Fibroblast of skin of abdomen (primary cell): ENCODE measurements at regions not wholly inside any gene's neighbourhood (a gene's known extent, or its start where the extent isn't known, plus 50 kb on each side); places are given as distances from the start of the nearest gene placed in this dataset.

Experiments used
- DNase-seq: peaks from one replicate; pipeline ENCODE4 v3.0.0-alpha.2; 2013

DNA sequence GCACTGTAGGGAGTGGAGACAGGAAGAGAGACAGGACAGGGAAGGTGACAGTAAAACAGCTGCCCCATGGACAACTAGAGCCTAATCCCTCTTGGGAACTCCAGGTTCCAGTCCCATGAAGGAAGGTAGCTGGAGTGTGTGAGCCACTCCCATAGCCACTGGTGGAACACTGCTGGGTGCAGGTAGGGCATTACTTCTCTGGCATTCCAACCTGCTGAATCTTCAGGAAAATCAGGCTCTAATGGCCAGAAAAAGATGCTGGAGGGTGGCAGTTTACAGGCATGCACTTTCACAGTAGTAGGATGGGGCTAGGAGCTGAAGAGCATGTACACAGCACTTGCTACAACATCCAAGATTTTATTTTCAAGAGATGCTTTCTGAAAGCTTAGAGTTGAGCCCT is 259.4 kb downstream of the AUH start:
- no peak for DNase-seq

GRCh38 chr9:91103931-91104330 is 257.8 kb downstream of the AUH start:
- DNase-seq = no peak

GRCh38 chr9:91106415-91107081 is 255.2 kb downstream of the AUH start:
- DNase-seq = no peak

DNA sequence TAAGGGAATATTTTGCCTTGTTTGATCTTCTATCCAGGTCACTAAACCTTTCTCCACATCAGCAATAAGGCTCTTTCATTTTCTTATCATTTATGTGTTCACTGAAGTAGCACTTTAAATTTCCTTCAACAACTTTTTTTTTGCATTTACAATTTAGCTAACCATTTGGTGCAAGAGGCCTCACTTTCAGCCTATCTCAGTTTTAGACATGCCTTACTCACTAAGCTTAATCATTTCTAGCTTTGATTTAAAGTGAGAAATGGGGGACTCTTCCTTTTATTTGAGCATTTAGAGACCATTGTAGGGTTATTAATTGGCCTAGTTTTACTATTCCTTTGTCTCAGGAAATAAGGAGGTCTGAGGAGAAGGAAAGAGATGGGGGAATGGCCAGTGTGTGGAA is 250.5 kb downstream of the AUH start:
- DNase-seq = no peak

- no peak for DNase-seq
These were observed 249.8 kb downstream of the AUH start for GRCh38 chr9:91111876-91112275.

- no peak for DNase-seq
These were observed 248.7 kb downstream of the AUH start for GRCh38 chr9:91113016-91113415.

DNA sequence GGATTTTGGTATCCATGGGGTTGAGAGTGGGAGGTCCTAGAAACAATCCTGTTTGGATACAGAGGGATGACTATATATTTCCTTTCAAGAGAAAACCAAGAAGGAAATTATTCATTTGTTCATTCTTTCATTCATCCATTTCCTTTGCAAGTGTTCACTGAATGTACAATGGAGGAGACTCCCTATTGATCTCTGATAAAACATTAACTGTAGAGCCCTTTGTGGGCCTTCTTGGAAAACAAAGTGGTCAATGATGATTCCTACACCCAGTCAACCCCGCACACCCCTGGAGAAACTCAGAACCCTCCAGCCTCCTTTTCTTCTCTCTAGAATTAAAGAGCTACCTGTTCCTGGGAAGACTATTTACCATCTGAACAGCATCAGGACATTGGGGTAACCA is 247.3 kb downstream of the AUH start:
- DNase-seq = no peak

- no peak for DNase-seq
These were observed 245.5 kb downstream of the AUH start for GRCh38 chr9:91116211-91116610.

- no peak for DNase-seq
These were observed 245.0 kb downstream of the AUH start for GRCh38 chr9:91116711-91117110.

DNA sequence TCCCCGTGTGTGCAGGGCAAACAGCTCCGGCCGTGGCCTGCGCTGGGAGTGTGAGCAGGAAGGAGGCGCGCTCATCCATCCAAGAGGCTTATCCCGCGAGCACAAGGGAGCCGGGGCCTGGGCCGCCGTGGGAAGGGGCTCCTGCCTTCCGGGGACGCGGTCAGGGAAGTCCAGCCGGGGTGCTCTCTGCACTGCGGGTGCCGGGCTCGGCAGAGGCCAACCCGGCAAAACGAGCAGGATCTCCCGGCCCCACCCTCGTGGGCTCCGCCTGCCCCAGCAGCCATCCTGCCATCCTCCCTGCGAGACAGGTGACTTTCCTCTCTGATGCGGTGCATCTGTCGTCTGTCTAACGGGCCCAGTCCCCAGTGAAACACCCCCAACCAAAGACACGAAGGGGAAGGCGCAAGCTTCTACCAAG is 244.2 kb downstream of the AUH start:
- DNase-seq = no peak

DNA sequence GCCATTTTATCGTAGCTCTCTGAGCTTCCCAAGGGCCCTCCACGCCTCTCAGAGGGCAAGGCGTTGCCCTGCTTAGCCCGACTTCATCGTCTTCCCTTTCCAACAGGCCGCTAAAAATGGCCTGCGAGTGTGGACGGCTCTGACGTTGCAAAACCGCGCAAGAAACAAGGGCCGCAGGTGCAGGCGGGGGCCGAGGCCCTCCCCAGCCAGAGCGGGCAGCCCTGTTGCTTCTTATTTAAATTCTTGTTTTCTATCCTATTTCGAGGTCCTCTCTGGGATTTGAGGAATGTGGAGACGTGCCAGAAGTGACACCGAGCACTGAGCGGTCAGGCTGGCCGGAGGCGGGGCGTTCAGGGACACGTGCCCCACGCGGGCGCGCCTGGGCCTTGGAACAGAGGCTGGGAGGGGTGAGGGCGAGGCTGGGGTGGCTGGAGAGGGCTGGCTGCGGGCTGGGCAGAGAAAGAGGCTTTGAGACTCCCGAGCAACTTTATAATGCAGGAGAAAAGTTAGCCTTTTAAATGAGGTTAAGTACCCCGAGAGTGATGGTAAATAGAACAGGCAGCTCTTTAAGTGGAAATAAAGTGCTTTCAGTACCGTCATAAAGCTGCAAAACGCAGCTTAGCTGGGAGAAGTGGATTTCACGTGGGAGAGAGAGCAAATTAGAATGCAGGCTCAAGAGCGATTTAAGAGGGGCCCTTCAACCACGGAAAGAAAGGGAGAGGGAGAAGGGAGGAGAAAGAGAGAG is 243.6 kb downstream of the AUH start:
- DNase-seq = peak; percentile 67

GRCh38 chr9:91118704-91119025 is 243.1 kb downstream of the AUH start:
- DNase-seq = peak; percentile 23

- DNase-seq = peak; percentile 51
These were observed 242.6 kb downstream of the AUH start for GRCh38 chr9:91119142-91119541.

DNA sequence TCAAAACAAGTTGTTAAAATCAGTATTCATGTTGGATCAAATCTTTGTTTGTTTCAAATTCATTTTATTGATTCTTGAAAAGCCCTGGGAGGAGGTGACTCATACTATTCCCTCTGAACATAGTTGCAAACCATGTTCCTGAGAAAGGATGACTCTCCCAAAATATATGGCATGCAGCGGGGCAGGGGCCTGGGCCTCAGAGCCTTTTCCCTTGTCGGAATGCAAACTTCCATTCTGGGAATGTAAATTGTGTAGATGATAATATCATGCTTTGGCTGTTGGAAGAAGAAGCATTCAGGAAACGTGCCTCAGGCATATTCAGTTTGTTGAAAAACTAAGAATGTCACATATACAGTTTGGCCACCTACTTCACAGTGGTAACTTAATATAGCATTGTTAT is 242.0 kb downstream of the AUH start:
- DNase-seq = peak; percentile 82

DNA sequence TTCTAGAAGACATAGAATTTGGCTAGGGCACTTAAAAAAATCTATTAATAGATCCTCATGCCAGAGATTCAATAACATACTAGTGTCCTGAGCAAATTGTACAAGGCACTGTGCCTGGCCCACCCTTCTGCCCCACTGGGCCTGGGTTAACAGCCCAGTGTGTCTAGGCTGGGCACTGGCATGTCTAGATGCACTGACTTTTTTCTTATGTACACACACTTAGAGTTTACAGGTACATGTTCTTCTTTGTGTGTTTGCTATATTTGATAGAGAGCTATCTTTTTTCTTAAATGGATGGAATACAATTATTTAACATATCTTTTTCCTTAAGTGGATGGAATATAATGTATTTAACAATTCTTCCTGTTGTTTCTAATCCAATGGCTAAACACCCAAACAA is 241.5 kb downstream of the AUH start:
- no peak for DNase-seq

DNA sequence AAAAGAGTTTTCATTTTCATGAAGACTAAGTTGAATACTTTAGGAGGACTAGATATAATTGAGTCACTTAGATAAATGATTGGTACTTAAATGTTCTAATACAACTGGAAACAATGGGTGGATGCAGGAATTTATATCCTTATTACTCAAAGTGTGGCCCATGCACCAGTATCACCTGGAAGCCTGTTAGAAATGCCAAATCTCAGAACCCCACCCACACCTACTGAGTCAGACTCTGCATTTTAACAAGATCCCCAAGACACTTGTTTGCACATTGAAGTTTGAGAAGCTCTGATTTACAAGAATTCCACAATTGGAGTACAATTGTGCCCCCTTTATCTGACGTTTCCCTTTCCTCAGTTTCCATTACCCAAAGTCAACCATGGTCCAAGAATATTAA is 239.0 kb downstream of the AUH start:
- DNase-seq = no peak

- DNase-seq = peak; percentile 54
These were observed 234.8 kb downstream of the AUH start for GRCh38 chr9:91126761-91127445.

DNA sequence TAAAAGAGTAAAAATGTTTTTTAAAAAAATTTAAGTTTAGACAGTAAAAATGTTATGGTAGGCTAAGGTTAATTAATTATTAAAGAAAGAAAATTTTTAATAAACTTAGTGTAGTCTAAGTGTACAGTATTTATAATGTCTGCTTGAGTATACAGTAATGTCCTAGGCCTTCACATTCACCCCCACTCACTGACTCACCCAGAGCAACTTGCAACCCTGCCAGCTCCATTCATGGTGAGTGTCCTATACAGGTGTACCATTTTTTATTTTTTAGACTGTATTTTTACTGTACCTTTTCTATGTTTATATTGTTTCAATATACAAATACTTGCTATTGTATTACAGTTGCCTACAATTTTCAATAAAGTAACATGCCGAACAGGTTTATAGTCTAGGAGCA is 234.1 kb downstream of the AUH start:
- DNase-seq = peak; percentile 32

GRCh38 chr9:91130796-91131318 is 230.9 kb downstream of the AUH start:
- DNase-seq = no peak

GRCh38 chr9:91131433-91131839 is 230.3 kb downstream of the AUH start:
- peak; percentile 96 for DNase-seq

GRCh38 chr9:91132576-91133073 is 229.1 kb downstream of the AUH start:
- no peak for DNase-seq

DNA sequence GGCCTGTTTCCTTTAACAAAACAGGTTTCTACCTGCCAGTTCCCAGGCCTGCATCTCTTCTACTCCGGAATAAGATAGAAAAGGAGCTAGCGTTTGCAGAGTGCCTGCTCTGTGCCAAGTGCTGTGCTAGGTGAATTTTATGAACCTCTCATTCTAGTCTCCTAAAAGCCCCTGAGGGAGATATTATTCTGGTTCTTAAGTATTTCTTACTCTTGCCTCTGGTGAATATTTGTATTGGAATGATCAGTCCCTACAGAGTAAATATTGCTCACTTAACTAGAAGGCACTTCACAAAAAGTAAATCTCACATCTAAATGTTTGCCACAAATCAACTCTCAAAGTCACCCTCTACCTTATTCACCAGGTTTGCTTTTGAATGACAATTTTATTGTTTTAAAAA is 227.1 kb downstream of the AUH start:
- DNase-seq = no peak

DNA sequence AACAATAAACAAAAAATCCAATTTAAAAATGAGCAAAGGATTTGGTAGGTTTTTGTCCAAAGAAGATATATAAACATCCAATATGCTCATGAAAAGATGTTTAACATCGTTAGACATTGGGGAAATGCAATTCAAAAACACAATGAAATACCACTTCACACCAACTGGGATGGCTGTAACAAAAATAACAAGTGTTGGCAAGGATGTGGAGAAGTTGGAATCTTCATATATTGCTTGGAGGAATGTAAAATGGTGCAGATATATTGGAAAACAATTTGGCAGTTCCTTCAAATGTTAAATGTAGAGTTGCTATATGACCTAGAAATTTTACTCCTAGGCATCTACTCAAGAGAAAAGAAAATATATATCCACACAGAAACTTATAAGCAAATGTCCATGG is 224.3 kb downstream of the AUH start:
- DNase-seq = no peak

DNA sequence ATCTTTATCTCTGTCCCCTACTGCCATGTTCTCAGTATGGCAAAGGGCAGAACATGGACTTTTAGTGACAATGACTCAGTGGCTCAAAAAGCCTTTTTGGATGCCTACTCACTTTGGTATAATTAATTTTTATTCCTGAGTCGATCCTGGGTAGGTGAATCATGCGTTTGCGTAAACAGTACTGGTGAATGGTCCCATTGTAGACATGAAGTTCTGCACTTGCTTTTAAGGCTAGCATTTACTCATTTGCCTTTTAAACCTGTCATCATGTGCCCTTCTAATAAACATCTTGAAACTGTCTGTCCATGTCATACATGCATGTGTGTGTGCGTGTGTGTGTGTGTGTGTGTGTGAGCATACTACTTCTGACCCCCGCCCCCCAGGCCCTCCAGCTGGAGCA is 223.0 kb downstream of the AUH start:
- no peak for DNase-seq
